ENCODE measurements at regions not wholly inside any gene's neighbourhood (a gene's known extent, or its start where the extent isn't known, plus 50 kb on each side); places are given as distances from the start of the nearest gene placed in this dataset.

GRCh38 chr1:9443913-9444445, 95.3 kb upstream of the SLC25A33 start:
- TF ChIP-seq, protein P1, sequence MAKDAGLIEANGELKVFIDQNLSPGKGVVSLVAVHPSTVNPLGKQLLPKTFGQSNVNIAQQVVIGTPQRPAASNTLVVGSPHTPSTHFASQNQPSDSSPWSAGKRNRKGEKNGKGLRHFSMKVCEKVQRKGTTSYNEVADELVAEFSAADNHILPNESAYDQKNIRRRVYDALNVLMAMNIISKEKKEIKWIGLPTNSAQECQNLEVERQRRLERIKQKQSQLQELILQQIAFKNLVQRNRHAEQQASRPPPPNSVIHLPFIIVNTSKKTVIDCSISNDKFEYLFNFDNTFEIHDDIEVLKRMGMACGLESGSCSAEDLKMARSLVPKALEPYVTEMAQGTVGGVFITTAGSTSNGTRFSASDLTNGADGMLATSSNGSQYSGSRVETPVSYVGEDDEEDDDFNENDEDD (CRISPR knock-in tag; IDR thresholded peaks at IDR 0.05; ENCODE audit: borderline replicate concordance): no peak
- no peak for TF ChIP-seq HDAC2 (CRISPR knock-in tag; IDR thresholded peaks at IDR 0.05)
- TF ChIP-seq ZNF274 (CRISPR knock-in tag; IDR thresholded peaks at IDR 0.05): no peak
- no peak for TF ChIP-seq BRCA1 (CRISPR knock-in tag; IDR thresholded peaks at IDR 0.05)
